GM10266 (cell line): ENCODE measurements at regions not wholly inside any gene's neighbourhood (a gene's known extent, or its start where the extent isn't known, plus 50 kb on each side); places are given as distances from the start of the nearest gene placed in this dataset.

Source experiments
- DNase-seq: peaks from one replicate; pipeline ENCODE4 v3.0.0; 2012; ENCODE audit errors: extremely low spot score
- CTCF ChIP-seq: IDR thresholded peaks from 2 replicates; pipeline ENCODE4 v1.5.1; 2012; ENCODE audit warnings: mild to moderate bottlenecking, low read depth; ENCODE audit not compliant: control insufficient read depth, insufficient read depth; ENCODE audit errors: missing control alignments

DNA sequence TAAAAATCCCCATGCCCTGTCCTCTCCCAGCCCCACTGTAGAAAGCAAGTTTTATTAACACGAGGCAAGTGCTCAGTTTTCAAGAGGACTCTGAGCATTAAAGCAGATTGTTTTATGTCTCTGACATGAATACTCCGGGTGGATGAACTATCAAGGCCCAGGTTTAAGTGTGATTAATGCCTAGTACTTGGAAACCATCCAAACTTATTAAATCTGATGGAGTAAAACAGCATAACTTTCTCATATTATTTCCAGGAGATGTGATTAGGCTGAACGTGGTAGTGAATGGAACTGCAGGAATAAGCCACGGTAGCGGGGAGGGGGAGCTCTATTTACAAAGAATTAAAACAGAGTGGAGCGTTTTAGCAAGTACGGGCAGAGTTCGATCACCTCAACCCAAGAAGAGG is 144.2 kb upstream of the RNF32 start:
- TF ChIP-seq CTCF: no peak
- no peak for DNase-seq

DNA sequence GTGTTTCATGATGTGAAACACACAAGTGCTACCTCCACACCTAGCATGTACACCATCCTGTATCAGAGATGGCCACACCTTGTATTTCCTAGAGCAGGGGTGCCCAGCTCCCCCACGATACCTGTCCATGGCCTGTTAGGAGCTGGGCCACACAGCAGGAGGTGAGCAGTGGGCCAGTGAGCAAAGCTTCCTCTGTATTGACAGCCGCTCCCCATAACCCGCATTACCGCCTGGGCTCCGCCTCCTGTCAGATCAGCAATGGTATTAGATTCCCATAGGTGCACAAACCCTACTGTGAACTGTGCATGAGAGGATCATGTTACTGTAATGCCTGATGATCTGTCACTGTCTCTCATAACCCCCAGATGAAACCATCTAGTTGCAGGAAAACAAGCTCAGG is 145.6 kb upstream of the RNF32 start:
- DNase-seq: no peak
- no peak for TF ChIP-seq CTCF

DNA sequence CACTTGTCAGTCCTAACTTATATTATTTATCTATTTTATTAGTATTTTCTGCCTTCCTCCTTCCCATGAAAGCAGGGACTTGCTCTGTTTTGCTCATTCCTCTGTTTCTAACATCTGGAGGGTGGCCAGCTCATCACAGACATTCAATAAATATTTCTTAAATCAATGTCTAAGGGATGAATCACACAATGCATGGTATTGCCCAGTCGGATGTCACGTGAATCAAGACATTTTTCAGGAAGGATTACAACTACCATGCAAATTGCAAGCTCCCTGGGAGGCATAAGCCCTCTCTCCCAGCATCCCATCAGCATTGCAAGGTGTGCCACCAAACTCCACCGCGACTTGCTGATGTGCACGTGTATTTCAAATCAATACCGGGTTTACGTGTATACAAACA is 146.6 kb upstream of the RNF32 start:
- no peak for TF ChIP-seq CTCF
- no peak for DNase-seq

DNA sequence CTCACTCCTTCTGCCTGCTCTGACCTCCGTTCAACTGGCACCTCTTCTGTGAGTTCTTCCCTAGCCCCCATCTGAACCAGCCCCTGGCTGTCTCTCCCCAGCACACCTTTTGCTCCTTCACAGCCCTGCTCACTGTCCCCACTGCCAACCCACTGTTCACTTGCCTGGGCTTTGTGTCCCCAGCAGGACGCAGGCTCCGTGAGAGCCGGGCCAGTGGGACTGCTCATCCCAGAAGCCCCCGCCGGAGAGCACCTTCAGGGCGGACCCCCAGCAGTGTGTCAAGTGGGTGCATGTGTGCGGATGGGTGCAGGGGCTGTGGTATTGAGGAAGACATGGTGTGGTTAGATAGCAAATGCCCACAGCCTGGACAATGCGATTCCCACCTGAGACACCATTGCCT is 148.4 kb upstream of the RNF32 start:
- no peak for TF ChIP-seq CTCF
- DNase-seq: no peak

- no peak for TF ChIP-seq CTCF
- no peak for DNase-seq
Observed at GRCh38 chr7:156491435-156491834, 149.1 kb upstream of the RNF32 start.

- DNase-seq: no peak
- TF ChIP-seq CTCF: no peak
Observed at GRCh38 chr7:156490021-156490800, 150.4 kb upstream of the RNF32 start.

- TF ChIP-seq CTCF: no peak
- DNase-seq: no peak
Observed at GRCh38 chr7:156487811-156488533, 152.6 kb upstream of the RNF32 start.
